HuH-7.5 (cell line): ENCODE measurements at regions not wholly inside any gene's neighbourhood (a gene's known extent, or its start where the extent isn't known, plus 50 kb on each side); places are given as distances from the start of the nearest gene placed in this dataset.

Experiments
- DNase-seq: peaks from one replicate; pipeline ENCODE4 v3.0.0; 2011; ENCODE audit warnings: low spot score

DNA sequence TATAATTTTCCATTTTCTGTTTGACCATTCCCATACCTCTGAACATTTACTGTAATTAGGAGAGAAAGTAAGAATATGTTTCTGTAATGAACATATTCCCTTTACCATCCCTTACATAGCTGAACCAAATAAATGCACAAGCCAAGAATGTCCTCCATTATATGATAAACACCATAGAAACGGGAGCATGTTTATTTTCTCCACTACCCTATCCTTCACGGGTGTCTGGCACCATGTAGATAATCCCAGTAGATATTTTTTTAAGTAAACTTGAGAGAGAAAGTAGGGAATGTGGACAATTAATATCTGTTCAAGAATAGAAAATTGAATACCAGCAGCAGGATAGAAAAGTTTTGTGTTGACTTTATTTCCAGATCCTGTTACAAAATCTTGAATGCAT lies 928.4 kb downstream of the EFNB2 start:
- DNase-seq = no peak

DNA sequence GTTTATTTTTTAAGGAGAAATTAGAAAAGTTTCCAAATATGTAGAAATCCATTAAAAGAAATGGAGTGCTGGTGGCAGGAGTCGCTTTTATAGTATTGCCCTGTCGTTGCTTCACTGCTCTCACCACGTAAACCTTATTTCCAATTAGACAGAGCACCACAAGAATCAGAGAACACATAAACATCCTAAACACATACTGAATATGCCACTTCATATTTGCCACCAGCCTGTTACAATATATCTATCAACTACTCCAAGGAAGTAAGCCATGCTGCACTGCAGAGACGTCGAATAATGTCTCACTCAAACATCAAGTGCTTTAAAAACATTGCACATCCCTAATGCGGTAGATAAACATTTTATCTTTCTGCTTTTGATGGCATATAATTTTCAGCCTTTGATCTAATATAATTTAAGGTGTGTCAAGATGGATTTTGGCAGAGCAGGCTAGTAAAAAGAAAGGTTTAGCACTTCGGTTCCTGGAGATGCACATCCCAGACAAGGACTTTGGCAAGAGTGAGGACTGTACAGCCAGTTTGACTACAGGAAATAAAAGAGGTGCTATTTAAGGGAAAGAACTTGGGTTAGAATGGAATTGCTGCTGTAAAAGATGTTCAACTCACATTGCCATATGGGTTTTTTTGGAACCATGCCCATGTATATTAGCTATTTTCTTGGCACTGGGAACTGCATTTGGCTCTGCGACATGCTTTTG lies 932.3 kb downstream of the EFNB2 start:
- no peak for DNase-seq

DNA sequence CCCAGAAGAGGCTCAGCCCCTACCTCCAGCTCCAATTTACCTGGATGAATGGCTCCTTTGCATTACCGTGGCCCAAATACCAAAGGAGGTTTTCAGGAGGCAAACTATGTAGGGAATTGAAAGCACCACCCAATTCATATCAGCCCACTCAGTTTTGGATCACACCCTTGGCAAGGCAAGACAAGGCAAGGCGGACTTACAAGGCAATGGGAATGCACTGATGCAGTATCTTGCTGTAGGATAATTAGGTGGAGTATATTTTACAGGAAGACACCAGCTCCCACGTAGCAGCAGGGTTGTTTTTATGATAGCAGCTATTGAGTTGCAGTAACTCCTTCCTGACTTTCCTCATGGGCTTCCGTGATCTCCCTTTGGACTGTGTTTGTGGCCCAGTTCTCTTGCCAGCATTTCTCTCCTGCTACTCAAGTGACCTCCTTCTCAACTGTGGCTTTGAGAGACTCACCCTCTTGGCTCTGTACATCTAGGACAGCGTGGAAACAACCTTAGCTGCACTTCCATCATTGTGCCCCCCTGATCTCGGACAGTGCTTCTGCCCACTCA lies 935.9 kb downstream of the EFNB2 start:
- DNase-seq = no peak

- DNase-seq = no peak
These were observed 936.9 kb downstream of the EFNB2 start for GRCh38 chr13:105598529-105598928.

- no peak for DNase-seq
These were observed 937.9 kb downstream of the EFNB2 start for GRCh38 chr13:105597573-105597972.

DNA sequence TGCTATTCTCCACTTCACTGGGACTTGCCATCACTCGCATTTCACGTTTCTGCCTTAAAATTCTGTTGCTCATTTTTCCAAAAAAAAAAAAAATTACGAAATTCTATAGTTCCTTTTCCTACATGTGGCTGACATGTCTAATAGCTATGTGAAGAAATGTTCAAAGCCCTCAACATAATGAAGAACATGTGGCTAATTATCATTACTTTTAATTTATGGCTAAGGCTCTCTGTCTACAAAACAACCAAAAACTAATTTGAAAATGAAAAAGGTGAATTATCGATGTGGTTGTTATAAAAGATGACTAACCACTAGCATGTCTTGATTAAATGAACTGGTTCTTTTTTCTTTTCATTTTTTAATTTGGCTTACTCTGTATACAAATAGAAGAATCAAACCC lies 940.0 kb downstream of the EFNB2 start:
- DNase-seq = no peak

GRCh38 chr13:105591277-105591676 lies 944.2 kb downstream of the EFNB2 start:
- no peak for DNase-seq

DNA sequence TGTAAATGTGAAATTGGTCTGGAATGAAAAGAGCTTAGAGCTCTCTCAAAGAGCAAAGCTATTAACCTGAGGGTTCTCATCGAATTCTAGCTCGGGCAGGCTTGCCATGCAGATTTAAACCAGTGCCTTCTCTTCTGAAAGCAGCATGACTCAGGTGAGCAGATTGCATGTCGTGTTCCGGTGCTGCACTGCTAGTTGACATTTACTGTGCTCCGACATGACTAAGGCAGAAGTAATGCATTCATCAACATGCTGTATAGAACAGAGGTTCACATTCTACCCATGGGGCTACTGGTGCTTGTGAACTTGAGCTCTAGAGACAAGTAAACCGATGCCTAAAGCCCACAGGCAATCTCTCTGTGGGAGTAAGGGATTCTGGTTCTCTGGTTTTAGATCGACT lies 947.7 kb downstream of the EFNB2 start:
- no peak for DNase-seq

DNA sequence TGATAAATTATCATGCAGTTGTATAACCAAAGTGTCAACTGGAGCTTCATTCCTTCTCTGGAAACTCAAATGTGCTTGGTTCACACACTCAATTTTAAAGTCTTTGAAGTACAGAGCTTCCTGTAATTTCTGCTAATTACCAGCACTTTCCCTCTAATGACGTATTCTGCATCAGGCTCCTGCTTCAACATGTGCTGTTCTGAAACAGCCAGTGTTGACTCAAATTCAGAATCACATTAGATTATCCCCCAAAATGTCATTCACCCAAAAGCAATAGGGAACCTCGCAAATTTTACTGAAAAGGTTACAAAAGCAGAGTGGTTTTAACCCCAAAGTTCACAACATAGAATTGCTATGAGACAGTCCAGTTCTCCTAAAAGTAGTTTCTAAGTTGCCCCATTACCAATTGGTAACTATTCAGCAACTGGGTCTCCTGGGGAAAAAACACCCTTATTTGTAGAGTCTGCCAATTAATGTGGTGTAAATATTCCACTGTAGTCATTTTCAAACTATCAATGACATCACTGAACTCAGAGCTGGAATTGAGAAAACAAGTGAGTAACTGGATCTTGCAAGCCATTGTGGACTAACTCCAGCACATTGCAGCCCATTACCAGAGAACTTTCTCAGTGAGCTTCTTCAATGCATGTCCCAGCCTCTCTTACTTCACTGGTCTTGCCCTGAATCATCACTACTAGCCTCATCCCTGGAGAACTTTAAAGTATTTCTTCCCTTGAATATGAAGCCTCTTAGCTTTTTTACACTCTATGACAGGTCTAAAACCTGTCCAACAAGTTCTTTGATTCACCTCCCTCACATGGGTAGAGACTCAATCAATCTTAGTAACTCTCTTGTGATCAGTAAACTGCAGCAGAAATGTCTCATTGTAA lies 955.4 kb downstream of the EFNB2 start:
- no peak for DNase-seq

DNA sequence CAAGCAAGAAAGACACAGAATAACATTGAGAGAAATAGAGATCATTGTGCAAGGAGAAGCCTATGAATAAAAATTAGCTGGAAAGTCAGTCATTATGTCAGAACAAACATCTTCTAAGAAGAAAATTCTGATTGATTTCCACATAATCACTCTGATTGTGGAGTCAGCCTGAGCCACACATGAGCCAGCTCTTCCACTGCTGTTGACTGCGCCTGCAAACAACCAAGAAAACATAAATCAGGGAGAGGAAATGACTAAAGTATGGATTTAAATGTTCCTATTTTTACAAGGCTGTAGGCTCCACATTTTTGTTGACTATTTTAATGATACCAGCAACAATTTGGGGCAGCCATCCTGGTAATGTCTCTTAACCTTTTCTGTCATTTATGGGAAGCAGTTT lies 962.3 kb downstream of the EFNB2 start:
- no peak for DNase-seq

- DNase-seq = no peak
These were observed 963.1 kb downstream of the EFNB2 start for GRCh38 chr13:105572401-105572800.

- no peak for DNase-seq
These were observed 965.6 kb downstream of the EFNB2 start for GRCh38 chr13:105569816-105570215.

- DNase-seq = no peak
These were observed 967.4 kb downstream of the EFNB2 start for GRCh38 chr13:105567951-105568525.

DNA sequence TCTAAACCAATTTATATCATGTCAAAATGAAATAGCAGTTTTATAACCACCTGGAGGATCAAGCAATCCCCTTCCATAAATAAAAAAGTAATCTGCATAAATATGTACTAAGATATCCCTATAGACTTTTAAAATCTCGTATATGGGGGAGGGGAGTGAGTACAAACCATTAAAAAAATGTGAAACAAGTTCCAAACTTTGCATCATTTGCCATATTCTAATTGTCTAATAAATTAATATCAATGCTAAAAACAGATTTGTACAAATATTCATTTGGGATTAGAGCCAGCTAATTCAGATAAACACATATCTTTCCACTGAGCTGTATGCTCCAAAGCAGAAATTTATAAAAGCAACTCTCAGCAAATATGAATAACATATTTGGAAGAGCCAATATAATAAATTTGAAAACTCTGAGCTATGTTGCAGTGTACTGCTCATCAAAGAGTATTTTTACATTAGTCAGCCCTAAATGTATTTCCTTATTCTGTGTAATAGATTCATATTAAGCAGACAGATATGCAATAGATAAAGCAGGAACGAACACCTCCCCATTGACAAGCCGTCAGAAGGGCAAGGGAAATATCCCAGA lies 970.2 kb downstream of the EFNB2 start:
- DNase-seq = no peak

DNA sequence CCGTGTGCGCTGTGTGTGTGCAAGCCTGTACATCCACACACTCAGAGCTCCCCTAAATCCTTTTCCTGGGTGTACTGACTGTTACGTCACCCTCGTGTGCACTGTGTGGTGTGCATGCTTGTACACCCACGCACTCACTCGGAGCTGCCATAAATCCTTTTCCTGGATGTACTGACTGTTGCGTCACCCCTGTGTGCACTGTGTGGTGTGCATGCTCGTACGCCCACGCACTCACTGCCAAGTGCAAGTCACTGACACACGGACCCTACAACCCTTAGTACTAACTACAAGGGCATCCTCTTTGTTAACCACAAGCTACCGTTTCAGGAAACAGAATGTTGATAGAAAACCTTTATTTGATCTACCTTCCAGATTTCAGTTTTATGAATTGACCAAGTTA lies 983.4 kb downstream of the EFNB2 start:
- DNase-seq = no peak

DNA sequence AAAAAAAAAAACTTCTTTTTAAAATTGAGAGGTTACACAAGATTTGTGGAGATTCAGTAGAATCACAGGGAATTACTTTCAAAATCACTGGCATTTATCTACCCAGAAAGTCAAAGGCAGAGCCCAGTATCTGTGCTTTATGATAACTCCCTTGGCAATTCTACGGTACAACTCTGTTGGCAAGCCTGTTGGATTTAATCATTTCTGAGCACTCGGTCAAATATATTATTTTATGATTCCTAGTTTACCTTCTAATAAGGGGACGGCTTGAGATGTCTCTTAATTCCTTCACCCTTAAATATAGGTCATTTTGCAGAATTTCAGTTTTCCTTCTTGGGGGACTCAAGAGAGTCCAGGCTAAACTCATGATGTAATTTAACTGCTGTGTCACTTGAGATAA lies 987.6 kb downstream of the EFNB2 start:
- no peak for DNase-seq

DNA sequence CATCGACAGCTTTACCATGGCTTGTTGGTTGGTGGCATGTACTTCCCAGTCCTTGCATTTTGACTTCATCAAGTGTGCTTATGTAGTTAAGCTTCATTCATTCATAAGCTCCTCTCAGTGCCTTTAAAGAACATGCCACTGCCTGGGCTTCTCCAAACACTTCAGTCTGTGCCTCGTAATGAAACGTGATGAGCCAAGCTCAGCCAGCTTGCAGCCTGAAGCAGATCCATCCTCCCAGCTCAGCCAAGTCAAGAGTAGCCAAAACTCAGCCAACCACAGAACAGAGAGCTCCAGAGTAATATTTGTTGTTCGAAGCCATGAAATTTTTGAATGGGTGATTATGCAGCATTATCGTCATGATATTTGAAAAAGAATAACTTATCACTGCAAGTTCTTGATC lies 989.7 kb downstream of the EFNB2 start:
- no peak for DNase-seq

DNA sequence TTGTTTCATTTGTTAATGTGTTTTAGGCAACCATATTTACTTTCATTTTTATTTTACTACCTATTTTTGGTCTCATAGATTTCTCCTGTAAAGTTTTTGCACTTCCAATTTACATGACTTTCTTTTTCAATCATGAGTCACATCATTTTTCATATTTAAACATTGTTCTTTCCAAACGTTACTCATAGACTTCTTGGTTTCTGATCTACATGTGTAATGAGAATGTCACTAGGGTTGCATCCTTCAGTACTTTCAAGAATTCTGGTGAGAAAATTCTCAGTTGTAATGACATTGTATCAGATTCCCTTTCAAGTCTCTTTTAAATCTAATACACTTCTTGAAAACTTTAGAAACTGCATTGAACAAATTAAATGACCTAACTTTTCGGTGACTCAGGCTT lies 991.7 kb downstream of the EFNB2 start:
- no peak for DNase-seq

DNA sequence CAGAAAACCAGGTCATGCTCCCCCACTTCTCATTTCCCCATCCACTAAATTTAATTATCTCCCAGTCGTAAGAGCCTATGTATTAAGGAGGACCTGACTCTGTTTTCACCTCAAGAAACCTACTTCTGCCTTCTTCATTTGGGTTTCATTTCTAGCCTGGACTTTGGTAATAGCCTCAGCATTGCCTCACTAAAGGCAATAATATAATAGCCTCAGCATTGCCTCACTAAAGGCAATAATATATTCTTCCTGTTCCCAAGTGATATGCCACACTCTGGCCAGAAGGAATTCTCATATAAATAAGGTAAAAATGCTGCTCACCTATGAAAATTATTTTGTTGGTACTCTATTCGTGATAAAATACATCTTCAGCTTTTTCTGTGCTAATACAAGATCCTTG lies 993.9 kb downstream of the EFNB2 start:
- no peak for DNase-seq

DNA sequence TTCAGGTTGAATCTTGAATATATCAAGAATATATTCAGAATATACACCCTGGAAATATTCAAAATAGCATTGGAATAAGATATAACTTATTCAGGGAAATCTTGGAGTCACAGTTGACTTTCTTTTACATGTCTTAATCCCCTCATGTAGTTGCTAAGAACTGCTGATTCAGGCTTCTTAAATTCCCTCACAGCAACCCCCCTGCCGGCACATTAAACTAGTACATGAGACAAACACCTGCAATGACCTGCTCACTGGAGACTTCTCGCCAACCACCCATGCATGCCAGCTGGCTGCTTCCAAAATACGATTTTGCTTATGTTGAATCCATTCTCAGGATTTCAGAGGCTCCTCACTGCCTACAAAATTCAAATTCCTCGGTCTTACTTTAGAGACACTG lies 997.1 kb downstream of the EFNB2 start:
- no peak for DNase-seq

- no peak for DNase-seq
These were observed 998.3 kb downstream of the EFNB2 start for GRCh38 chr13:105537113-105537512.

DNA sequence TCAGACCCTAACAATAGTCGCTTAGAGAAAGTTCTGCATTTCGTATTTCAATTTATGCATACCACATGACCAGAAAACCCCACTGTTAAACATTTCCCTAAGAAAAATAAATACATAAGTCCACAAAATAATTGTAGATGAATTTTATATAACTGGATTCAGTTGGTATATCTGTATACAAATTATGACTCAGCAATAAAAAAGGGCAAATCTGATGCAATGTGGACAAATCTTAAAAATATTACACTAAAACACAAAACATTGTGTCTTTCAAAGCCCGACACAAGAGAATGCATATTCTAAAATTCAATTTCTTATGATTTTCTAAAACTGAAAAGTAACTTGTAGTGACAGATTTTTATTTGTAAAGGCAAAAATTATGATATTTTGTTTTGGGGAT lies 1005.0 kb downstream of the EFNB2 start:
- no peak for DNase-seq

GRCh38 chr13:105527127-105527526 lies 1008.3 kb downstream of the EFNB2 start:
- DNase-seq = no peak
